Fibroblast of skin of abdomen (primary cell): ENCODE measurements at regions not wholly inside any gene's neighbourhood (a gene's known extent, or its start where the extent isn't known, plus 50 kb on each side); places are given as distances from the start of the nearest gene placed in this dataset.
"Not testable (repeated sequence)": the region's sequence is repeated elsewhere in the genome, so short reads cannot be mapped to it uniquely, and the experiment has no call there.

Experiments used
- DNase-seq: peaks from one replicate; pipeline ENCODE4 v3.0.0-alpha.2; 2013

- peak; percentile 35 for DNase-seq
Observed at GRCh38 chrX:46298821-46299220, 246.4 kb downstream of the ZNF674 start.

GRCh38 chrX:46295963-46296362 lies 249.3 kb downstream of the ZNF674 start:
- no peak for DNase-seq

- DNase-seq, result peak; percentile 54
Observed at GRCh38 chrX:46294234-46294633, 251.0 kb downstream of the ZNF674 start.

GRCh38 chrX:46279925-46280313 lies 265.3 kb downstream of the ZNF674 start:
- peak; percentile 64 for DNase-seq

GRCh38 chrX:46279214-46279924 lies 265.9 kb downstream of the ZNF674 start:
- peak; percentile 9 for DNase-seq

GRCh38 chrX:46278572-46278971 lies 266.6 kb downstream of the ZNF674 start:
- no peak for DNase-seq

GRCh38 chrX:46268412-46268811 lies 276.8 kb downstream of the ZNF674 start:
- peak; percentile 16 for DNase-seq

GRCh38 chrX:46263494-46263893 lies 281.7 kb downstream of the ZNF674 start:
- DNase-seq, result no peak

GRCh38 chrX:46262304-46262703 lies 282.9 kb downstream of the ZNF674 start:
- no peak for DNase-seq

GRCh38 chrX:46260499-46260898 lies 284.7 kb downstream of the ZNF674 start:
- DNase-seq, result no peak

- no peak for DNase-seq
Observed at GRCh38 chrX:46258356-46258755, 286.9 kb downstream of the ZNF674 start.

- peak; percentile 28 for DNase-seq
Observed at GRCh38 chrX:46257451-46257879, 287.8 kb downstream of the ZNF674 start.

- DNase-seq, result no peak
Observed at GRCh38 chrX:46256875-46257274, 288.3 kb downstream of the ZNF674 start.

- DNase-seq, result peak; percentile 42
Observed at GRCh38 chrX:46255046-46255445, 290.2 kb downstream of the ZNF674 start.

GRCh38 chrX:46254641-46255040 lies 290.6 kb downstream of the ZNF674 start:
- DNase-seq, result peak; percentile 32

GRCh38 chrX:46251755-46252154 lies 293.5 kb downstream of the ZNF674 start:
- peak; percentile 68 for DNase-seq

- DNase-seq, result no peak
Observed at GRCh38 chrX:46250151-46250550, 295.1 kb downstream of the ZNF674 start.

- no peak for DNase-seq
Observed at GRCh38 chrX:46247456-46247855, 297.8 kb downstream of the ZNF674 start.

- DNase-seq, result peak; percentile 21
Observed at GRCh38 chrX:46244451-46244850, 300.8 kb downstream of the ZNF674 start.

GRCh38 chrX:46236411-46236810 lies 308.8 kb downstream of the ZNF674 start:
- no peak for DNase-seq

GRCh38 chrX:46235778-46236177 lies 309.4 kb downstream of the ZNF674 start:
- DNase-seq, result no peak

GRCh38 chrX:46234775-46235174 lies 310.4 kb downstream of the ZNF674 start:
- peak; percentile 45 for DNase-seq

GRCh38 chrX:46228389-46228788 lies 316.8 kb downstream of the ZNF674 start:
- DNase-seq, result no peak

- DNase-seq, result no peak
Observed at GRCh38 chrX:46226422-46226821, 318.8 kb downstream of the ZNF674 start.

GRCh38 chrX:46223499-46223898 lies 321.7 kb downstream of the ZNF674 start:
- DNase-seq, result not testable (repeated sequence)
